ENCODE measurements at regions not wholly inside any gene's neighbourhood (a gene's known extent, or its start where the extent isn't known, plus 50 kb on each side); places are given as distances from the start of the nearest gene placed in this dataset.

DNA sequence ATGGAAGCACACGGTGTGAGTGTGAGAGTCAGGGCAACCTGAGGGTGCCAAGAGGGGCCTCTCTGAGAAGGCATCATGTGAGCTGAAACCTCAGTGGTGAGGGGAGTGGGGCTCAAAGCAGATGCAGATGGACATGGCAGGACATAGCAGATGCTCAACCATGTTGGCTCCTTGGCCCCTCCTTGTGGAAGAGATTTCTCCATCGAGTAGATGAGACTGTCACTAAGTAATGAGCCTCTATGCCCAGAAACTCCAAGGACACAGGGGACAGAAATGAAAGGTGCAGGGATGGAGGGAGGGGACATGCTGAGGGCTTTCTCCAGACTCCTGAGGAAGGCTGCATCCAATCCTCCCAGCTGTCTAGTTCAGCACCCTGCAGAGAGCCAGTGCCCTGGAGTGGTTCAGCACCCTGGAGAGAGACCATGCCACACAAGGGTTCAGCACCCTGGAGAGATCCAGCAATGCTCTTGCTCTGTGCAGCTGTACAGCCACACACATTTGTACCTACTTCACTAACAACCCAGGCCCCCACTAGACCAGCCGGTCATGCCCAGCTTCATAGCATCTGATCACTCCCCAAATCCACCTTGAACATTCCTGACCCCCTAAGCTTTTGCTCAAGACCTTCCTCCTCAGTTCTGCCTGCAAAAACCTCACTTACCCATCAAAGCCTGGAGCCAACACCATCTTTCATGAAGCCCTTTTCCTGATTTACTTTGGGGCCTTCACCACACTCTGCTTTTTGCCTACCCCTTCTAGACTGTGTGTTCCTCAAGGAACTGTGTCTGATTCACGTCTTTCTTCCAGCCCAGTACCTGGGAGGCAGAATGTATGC lies 252.0 kb downstream of the CTTN start:
- DNase-seq (ENCODE audit: low spot score) = peak; percentile 88

DNA sequence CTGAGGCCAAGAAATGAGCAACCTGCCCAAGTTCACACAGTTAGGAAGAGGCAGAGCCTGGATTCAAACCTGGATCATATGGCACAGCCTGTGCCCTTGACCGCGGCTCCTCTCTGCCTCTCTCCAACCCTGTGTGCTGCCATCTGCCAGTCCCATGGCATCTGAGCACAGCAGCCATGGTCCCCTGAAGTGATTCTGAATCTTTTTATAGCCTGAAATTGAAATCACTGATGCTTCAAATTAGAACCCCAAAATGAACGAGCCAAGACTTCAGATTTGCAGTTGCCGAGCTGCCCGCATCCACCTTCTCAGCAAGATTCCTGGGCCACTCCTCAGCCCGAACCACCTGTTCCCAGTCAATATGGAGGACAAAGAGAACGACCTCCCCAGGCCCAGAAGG lies 252.7 kb downstream of the CTTN start:
- no peak for DNase-seq (ENCODE audit: low spot score)

GRCh38 chr11:70654016-70654415 lies 255.7 kb downstream of the CTTN start:
- DNase-seq (ENCODE audit: low spot score) = no peak

- no peak for DNase-seq (ENCODE audit: low spot score)
These were observed 257.5 kb downstream of the CTTN start for GRCh38 chr11:70655816-70656215.

GRCh38 chr11:70656252-70656651 lies 257.9 kb downstream of the CTTN start:
- DNase-seq (ENCODE audit: low spot score) = no peak

- no peak for DNase-seq (ENCODE audit: low spot score)
These were observed 261.9 kb downstream of the CTTN start for GRCh38 chr11:70660059-70660888.

- DNase-seq (ENCODE audit: low spot score) = no peak
These were observed 262.5 kb downstream of the CTTN start for GRCh38 chr11:70660889-70661197.

DNA sequence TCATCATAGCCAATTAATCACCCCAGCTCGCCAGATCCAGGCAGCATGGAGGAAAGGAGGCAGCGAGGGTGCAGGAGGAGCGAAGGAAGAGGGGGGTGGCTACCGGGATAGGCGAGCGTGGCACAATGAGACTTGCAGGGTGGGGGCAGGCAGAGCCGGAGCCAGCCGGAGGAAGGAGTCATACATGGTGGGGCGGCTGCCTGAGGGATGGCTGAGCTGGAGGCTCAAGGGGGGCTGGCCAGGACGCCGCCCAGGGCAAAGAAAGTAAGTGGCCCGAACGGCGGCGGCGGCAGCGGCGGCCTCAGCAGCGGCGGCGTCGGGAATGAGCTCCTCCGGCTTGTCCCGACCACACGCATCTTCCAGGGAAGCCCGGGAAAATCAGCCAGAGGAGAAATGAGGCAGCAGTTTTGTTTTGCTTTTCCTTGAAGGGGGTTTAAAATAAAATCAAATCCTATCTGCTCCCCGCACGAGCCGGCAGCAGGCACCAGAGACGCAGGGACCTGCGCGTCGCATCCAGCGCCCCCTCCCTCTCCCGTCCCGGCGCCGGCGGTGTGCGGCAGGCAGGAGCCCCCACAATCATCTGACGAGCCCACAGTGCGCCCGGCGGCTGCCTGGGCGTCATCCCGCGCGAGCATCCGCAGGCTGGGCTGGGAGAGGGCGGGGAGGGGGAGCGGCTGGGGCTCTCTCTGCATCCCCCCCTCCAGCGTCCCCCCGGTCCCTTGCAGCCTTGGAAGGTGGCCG lies 263.6 kb downstream of the CTTN start:
- DNase-seq (ENCODE audit: low spot score) = no peak

- DNase-seq (ENCODE audit: low spot score) = no peak
These were observed 264.4 kb downstream of the CTTN start for GRCh38 chr11:70662691-70663098.

- no peak for DNase-seq (ENCODE audit: low spot score)
These were observed 265.5 kb downstream of the CTTN start for GRCh38 chr11:70663815-70664214.

GRCh38 chr11:70666311-70666710 lies 268.0 kb downstream of the CTTN start:
- DNase-seq (ENCODE audit: low spot score) = no peak

DNA sequence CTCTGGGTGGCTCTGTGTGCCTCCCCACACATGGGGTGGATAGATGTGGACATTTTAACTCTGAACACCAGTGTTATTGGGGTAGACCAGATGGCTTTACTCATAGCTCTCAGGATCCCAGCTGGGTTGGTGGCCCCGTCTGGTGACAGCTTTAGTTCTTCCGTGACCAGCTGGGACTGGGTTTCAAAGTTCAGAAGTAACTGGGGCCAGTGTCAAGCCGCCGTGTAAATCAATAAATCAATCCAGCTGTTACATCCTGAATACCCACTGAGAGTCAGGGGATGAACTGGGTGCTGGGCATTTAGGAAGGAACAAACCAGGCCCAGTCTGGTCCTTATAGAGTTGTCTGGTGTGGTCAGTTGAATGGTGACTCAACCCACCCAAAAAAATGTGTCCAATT lies 269.4 kb downstream of the CTTN start:
- no peak for DNase-seq (ENCODE audit: low spot score)

DNA sequence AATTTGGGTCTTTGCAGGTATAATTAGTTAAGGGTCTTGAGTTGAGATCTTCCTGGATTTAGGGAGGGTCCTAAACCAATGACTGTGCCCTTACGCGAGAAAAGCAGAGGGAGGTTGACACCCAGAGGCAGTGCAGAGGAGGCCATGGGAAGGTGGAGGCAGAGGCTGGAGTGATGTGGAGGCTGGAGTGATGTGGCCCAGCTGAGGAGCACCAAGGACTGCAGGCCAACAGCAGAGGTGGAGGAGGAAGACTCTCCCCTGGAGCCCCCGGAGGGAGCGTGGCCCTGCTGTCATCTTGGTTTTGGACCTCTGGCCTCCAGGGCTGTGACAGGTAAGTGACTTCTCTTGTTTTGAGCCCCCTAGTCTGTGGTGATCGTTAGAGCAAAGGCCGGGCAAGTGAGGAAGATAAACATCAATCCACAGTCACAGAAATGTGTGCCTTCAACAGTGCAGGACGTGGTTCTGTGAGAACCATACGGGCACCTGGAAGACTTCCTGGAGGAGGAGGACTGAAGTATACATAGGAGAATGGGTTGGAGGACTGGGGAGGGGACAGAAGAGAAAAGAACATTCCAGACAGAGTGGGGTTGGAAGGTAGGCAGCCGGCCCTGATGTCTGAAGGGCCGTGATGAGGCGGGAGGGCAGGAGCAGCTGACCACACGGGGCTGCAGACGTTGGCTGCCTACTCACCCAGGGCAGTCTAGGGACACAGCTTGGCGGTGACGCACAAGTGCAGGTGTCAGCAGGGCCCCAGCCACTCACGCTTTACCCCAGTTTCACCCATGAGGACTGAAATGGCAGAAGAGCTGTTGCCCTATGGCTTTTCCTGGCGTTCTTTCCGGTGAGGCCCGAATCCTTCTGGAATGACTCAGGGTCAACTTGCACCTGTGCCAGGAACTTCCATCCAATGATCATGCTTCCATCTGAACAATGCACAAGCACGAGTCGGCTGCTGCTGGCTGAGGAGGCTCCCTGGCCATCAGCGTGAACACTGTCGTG lies 270.2 kb downstream of the CTTN start:
- no peak for DNase-seq (ENCODE audit: low spot score)

DNA sequence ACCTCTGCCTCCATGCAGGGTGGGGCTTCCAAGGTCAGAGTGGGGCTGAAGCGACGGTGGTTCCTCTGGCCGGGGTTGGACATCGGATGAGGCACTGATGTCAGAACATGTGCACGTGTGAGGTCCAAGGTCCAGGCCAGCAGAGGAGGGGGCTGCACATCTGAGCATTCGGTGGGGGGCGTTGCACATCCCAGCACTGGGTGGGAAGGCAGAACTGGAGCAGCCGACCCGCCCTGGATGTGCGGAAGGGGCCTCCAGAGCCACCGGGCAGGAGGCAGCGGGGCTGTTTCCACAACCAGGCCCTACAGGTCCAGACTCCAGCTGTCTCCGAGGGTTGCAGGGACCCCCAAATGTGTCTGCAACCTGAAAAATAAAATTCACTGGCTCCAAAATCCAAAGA lies 271.0 kb downstream of the CTTN start:
- DNase-seq (ENCODE audit: low spot score) = no peak

- no peak for DNase-seq (ENCODE audit: low spot score)
These were observed 271.7 kb downstream of the CTTN start for GRCh38 chr11:70669871-70670675.

- no peak for DNase-seq (ENCODE audit: low spot score)
These were observed 272.3 kb downstream of the CTTN start for GRCh38 chr11:70670676-70671034.

GRCh38 chr11:70671083-70671482 lies 272.8 kb downstream of the CTTN start:
- no peak for DNase-seq (ENCODE audit: low spot score)

- DNase-seq (ENCODE audit: low spot score) = no peak
These were observed 273.3 kb downstream of the CTTN start for GRCh38 chr11:70671611-70672010.

- DNase-seq (ENCODE audit: low spot score) = no peak
These were observed 274.8 kb downstream of the CTTN start for GRCh38 chr11:70672991-70673653.

DNA sequence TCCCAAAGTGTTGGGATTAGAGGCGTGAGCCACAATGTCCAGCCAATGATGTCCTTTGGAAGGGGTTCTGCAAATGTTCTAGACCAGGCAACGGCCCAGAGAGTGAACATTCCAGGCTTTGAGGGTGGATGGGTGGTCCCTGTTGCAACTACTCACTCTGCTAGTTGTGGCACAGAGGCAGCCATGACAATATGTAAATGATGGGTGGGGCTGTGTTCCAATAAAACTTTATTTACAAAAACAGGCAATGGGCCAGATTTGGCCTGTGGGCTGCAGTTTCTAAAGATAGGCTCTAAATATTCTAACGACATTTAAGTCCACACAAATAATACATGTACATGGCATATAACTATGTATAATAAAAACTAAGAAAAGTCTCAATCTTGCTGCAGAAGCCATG lies 276.3 kb downstream of the CTTN start:
- DNase-seq (ENCODE audit: low spot score) = no peak
